Activated gamma-delta T cell (primary cell): ENCODE measurements at regions not wholly inside any gene's neighbourhood (a gene's known extent, or its start where the extent isn't known, plus 50 kb on each side); places are given as distances from the start of the nearest gene placed in this dataset.
"Not testable (repeated sequence)": the region's sequence is repeated elsewhere in the genome, so short reads cannot be mapped to it uniquely, and the experiment has no call there.

ENCODE experiments used
- DNase-seq: peaks from one replicate; lab custom pipeline; 2025; lab: John Stamatoyannopoulos, UW

DNA sequence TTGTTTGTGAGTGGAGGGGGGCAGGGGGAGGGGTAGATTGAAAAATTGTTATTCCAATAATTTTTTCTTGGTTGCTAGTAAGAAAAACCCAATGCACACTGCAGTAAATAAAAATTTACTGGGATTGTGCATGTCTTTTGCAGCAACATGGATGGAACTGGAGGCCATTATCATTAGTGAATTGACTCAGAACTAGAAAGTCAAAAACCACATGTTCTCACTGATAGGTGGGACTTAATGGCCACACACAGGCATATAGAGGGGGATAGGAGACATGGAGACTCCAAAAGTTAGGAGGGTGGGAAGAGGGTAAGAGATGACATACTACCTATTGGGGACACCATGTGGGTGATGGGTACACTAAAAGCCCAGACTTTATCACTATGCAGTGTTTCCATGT is 67.2 kb downstream of the BUB3 start:
- no peak for DNase-seq

DNA sequence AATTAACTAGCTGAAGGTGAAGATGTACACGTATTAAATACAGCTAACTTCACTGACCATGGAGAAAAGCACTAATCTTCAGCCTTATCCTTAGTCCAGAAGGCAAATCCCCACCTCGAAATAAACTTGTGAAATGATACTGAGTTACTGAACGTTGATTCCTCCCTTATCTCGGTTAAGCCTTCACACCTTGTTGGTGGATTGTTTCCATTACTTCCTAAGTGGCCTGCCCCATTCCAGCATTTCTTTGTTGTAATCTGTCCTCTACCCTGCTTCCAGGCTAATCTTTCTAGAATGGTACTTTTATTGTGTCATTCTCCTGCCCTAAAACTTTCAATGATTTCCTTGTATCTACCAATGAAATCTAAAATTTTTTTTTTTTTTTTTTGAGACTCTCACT is 68.6 kb downstream of the BUB3 start:
- no peak for DNase-seq

DNA sequence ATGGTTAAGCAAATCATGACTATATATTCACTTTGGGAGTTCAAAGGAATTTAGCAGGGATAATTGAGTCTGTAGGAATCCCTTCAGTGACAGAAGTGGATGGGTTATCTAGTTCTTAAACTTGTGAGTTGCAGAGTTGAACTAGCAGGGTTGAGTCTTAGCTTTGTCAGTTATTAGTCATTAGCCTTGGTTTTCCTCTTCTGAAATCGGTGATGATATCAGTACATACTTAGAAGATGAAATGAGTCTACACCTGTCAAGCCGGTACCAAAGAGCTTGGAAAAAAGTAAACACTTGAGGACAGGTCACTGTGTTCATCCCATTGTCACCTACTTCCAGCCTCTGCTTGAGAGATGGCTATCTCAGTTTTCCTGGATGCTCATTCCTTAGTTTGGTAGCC is 73.5 kb downstream of the BUB3 start:
- no peak for DNase-seq

DNA sequence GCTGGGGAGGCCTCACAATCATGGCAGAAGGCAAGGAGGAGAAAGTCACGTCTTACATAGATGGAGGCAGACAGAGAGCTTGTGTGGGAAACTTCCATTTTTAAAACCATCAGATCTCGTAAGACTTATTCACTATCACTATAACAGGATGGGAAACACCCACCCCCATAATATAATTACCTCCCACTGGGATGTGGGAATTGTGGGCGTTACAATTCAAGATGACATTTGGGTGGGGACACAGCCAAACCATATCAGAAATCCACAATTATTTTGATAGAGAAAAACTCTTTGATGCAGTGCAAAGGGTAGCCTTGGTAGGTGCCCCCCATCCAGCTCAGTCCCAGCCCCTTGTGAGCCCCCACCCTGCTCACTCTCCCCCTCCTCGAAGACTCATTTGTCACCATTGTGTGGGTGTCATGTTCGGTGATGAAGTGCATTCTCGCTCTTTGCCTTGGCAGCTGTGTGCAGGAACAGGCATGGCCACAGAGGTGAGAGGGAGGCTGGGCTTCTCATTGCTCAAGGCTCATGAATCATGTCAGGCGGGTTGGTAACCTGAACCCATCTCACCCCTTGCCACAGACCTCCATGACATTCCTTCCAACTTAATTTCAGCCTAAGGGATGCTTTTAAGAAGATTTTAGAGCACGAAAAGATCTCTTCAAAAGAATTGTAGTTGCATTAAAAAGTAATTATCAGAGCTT is 75.9 kb downstream of the BUB3 start:
- DNase-seq: no peak

DNA sequence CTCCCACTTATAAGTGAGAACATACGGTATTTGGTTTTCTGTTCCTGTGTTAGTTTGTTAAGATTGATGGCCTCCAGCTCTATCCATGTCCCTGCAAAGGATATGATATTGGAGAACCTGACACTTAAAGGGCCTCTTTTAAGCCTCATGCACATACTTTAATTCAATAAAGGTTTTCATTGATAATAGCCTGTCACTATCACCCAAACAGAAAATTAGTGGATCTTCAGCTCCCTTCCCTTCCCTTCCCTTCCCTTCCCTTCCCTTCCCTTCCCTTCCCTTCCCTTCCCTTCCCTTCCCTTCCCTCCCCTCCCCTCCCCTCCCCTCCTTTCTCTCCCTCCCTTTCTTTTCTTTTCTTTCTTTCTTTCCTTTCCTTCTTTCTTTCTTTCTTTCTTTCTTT is 78.7 kb downstream of the BUB3 start:
- not testable (repeated sequence) for DNase-seq

DNA sequence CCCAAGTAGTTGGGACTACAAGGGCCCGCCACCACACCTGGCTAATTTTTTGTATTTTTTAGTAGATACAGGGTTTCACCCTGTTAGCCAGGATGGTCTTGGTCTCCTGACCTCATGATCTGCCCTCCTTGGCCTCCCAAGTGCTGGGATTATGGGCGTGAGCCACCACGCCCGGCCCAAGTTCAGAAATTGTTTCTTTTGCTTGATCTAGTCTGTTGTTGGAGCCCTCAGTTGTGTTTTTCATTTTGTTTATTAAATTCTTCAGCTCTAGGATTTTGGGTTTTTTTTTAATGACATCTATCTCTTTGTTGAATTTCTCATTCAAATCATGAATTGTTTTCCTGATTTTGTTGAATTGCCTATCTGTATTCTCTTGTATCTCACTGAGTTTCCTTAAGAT is 80.8 kb downstream of the BUB3 start:
- DNase-seq: not testable (repeated sequence)

DNA sequence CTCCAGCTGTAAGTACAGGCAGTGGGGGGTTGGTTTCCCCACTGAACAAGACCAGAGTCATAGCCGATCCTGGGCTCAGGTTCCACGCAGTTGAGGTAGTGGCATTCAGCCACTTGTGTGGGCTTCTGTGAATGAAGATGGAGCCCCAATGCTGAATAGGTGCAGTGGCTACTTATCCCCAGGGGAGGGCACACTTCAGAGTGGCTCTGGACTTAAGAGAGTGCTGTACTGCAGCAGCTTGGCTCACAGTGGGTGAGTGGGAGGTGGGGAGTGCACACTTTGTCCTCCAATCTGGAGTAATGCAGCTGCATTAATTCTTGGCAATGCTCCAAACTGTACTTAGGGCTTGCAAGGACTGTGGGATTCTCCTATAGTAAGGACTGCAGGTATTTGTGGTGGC is 81.9 kb downstream of the BUB3 start:
- DNase-seq: no peak

DNA sequence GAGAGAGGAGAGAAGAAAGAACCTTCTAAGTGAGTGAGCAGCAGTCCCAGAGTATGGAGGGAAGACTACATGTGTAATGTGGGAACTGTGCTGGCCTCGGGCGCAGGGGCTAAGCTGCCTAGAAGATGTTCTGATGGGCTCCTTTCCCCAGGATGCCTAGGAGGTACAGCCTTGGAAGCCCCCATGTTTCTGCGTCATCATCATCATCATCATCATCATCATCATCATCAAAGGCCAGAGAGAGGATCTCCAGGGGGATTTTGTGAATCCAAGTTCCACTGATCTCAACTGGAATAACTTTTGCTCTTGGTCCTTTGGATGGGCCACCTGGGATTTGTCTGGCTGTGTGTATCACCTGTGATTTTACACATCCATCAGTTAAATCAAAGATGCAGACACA is 86.0 kb downstream of the BUB3 start:
- DNase-seq: no peak

DNA sequence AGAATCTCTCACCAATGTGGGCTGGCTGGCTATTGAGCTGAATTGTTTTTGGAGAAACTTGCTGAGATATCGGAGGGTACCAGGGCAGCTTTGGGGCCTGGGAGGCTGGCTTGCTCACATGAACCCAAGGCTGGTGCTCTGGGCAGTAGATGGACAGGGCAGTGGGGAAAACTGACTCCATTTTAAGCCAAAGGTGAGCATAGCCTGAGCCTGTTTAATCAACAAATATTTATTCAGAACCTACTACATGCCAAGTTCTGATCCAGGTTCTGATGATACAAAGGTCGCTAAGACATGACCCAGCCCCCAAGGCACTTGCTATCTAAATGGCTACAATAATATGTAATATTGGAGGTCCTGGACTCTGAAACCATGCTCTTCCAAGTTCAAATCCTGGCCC is 86.6 kb downstream of the BUB3 start:
- DNase-seq: no peak

DNA sequence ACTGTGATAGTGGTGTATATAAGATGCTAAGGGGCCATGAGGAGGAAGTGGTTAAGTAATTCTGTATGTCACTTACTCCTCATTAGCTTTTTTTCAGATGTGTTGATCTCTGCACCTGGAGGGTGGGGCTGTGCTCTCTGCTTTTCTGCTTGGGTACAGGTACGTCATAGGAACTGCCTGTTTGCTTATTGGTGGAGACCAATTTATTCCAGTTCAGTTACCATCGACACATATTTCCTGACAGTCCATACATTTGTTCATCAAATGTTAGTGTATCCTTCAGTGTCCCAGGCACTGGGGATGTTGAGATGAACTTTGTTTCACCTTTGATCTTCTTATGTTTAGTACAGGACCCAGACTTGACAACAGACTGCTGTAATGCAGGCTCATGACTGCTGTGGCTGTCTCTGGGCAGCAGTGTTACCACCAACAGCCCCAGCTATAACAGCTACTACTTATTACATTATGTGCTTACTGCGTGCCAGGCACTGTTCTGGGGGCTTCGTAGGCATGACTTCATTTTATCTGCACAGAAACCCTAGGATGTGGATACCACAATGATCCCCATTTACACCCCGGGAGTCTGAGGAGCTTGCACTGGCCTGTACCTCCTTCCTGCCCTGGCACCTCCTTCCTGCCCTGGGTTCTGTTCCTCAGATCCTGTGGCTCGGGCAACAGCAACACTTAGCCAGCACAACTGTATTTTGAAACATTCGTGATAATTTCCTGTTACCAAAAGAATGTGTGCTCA is 87.4 kb downstream of the BUB3 start:
- no peak for DNase-seq

DNA sequence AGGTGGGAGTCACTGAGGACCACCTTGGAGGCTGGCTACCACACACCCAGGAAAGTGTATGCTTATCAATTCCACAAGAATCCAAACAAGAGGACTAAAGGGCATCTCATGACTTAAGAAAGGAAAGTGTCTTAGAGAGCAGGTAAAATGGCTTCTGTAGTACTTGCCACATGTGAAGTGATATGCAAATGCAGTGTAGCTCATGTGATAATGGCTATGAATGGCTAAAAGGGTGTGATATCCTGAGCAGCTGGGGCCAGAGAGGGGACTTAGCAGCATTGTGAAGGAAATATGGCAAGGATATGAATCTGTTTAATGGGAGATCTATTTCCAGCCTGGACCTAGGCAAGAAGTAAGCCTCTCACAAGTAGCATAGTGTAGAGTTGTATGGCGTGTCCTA is 90.5 kb downstream of the BUB3 start:
- DNase-seq: no peak

DNA sequence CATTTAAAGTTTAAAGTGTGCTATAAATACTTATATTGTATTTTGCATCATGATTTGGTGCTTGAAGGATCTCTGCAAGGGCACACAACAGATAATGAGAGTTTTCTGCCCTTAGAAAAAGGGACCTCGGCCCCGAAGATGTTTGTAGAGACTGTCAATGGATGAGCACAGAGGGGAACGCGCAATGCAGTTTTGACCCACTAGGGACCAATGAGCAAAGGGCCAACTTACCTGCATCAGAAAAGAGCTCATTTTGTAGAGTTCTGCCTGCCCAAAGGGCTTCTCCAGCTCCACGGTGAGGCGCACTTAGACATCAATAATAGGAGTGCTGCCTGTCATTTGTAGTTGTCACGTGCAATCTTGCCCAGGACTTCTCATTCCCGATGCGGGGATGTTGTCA is 91.1 kb downstream of the BUB3 start:
- no peak for DNase-seq

DNA sequence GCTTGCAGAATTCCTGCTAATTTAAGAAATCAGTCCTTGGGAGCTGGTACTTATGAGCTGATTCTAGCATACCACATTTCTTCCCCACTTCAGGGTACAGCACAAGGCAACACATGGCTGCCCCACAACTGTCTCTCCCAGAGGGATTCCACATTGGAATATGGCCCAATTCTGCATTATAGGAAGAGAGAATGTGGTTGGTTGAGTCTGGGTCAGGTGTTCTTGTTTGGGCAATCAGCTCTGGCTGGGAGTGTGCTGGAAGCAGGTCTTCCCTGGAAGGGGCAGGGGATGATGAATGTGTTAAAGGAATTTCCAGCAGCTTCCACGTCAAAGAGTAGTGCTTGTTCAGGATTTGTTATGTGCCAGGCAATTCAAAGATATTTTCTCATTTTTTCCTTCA is 95.7 kb downstream of the BUB3 start:
- no peak for DNase-seq

DNA sequence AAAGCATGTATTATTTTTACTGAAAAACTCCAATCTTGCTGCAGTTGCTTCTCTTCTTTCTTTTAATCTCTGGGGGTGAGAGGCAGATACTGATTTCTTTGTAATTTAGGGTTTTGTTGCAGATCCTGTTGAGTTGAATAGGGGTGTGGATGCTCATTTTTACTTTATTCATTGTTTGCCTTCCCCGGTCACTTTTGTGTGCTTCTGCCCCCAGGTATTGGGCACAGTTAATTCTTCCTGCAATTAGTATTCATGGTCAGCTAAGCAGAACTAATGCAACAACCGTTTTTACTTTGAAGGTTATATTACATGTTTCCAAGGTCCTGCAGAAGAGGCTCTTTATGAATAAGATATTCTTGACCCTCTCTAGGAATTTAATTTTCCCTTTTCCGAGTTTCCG is 96.4 kb downstream of the BUB3 start:
- no peak for DNase-seq

DNA sequence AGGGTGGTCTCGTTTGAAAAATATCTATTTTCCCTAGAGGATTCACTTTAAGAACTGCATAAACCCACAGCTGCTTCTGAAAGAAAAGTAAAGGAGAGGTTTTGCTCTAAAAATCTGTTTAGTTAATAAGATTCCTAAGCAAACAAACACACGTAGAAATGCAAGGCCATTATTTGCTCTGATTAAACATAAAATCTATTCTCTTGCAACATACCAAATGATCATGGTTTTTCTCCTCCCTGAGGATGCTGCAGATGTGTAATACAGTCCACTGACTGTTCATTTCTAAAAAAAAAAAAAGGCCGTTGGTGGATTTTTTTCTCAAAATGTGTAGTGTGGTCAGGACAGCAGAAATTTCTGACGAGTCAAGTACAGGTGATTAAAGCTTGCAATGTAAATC is 98.6 kb downstream of the BUB3 start:
- no peak for DNase-seq

DNA sequence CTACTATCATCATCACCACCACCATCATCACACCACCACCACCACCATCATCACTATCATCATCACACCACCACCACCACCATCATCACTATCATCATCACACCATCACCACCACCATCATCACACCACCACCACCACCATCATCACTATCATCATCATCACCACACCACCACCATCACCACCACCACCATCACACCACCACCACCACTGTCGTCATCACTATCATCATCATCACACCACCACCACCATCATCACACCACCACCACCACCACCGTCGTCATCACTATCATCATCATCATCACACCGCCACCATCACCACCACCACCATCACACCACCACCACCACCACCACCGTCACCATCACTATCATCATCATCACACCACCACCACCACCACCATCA is 100.1 kb downstream of the BUB3 start:
- DNase-seq: not testable (repeated sequence)

DNA sequence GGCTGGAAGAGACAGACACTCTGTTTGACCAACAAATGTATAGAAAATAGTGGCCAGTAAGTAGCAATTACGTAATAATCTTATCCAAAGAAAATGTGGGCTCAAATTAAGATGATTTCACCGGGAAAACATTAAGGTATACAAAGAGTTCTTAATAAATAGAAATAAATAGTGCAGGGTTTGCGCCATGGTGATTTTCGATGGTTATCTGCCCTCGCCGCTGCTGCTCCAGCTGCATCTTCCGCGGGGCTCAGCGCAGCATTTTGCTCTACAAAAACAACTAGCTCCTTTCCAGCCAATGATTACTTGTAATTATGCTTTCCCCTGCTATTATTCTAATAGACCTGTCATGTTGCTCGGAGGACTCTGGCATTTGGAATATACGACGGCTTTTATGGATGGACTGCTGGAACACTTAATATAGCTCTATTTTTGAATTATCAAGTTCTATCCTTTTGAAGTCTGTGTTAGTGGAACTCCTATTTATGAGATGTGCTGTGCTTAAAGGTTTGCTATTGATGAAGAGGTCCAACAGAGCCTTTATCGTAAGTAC is 103.8 kb downstream of the BUB3 start:
- no peak for DNase-seq

DNA sequence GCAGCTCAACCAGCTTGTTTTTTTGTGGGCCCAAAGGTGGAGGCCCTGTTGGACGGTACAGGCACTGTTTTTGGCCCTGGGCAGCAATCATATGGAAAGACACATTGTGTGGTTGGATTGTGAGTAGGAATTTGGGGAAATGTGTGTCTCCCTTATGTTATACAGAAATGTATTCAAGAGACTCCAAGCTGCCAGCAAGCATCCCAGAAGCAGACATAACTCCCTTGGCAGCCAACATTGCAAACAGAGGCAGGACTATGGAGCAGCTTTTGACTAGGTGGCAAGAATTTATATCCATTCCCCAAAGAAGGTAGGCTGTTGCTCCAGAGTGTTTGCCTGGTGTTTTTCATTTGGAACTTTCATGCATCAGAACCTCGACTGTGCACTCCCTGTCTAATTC is 104.9 kb downstream of the BUB3 start:
- DNase-seq: no peak

DNA sequence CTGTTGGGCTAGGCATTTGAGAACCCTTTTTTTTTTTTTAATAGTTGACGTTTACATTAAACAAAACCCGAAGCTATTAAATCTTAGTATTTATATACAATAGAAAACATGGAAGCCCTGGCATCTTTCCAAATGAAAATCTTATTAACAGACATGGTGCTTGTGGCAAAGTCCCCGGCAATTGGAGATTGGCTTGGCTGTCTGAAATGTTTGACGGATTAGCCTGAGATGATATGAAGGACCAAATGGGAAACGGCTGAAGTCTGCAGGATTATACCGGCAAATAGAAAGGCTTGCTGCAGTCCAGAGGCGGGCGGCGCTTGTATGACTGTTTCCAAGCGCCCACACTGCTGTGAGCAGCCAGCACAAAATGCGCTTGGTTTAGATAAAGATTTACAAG is 105.6 kb downstream of the BUB3 start:
- DNase-seq: no peak

DNA sequence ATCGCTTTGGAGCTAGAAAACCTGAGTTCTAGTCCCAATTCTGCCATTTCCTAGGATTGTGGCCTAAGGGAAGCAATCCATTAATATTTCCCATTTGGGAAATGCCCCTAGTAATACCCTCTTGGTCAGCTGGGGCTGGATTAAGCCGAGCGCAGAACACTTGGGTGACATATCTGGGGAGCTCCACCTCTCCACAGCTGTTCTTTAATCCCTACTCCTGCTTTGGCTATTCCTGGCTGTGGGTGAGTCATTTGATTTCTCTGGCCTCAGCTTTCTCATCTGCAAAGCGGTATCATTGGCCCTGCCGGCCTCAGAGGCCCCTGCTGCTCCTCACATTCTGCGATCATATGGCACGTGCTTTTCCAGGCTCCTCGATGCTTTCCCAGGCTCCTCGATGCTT is 108.3 kb downstream of the BUB3 start:
- DNase-seq: no peak

DNA sequence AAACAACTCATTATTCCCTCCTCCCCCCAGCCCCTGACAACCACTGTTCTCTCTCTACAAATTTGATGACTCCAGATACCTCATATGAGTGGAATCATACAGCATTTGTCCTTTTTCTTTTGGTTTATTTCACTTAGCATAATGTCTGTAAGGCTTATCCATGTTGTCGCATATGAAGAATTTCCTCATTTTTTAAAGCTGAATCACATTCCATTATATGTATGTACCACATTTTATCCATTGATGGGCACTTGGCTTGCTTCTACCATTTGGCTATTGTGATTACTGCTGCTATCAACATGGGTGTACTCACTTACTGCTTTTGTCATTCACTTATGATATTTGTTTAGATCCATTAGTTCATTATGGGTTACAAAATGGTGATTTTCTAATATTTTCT is 112.8 kb downstream of the BUB3 start:
- DNase-seq: no peak

DNA sequence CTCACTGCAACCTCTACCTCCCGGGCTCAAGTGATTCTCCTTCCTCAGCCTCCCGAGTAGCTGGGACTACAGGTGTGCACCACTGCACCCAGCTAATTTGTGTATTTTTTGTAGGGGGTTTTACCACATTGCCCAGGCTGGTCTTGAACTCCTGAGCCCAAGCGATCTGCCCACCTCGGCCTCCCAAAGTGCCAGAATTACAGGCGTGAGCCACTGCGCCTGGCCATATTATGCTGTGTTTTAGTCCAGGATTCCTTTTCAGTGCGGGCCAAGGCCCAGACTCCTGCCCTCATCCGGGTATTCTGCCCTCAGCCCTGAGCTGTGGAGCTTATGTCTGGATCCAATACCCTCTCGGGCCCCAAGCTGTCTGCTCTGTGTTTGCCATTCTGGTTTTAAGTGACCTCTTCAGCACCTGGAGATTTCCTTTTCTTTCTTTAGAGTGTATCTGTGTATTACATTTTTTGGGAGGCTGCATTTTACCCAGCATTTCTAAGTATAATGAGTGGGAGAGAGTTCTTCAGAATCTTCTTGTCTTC is 114.9 kb downstream of the BUB3 start:
- no peak for DNase-seq

DNA sequence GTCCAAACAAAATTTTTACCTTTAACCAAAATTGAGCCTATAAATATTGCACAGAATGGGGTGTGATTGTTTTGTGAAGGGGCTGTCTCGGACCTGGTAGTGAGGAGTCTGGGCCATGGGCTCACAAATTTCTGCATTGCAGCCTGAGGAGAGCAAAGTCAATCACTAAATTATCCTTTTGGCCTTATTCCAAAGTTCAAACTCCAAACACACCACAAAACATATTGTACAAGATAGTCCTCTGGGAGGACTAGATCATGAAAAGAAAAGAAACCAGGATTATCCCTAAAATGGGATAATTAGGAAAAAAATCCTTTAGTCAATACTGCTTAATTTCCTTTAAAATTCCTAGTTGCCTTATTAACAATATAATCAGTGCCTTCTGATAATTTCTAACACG is 115.5 kb downstream of the BUB3 start:
- no peak for DNase-seq
